Activated B cell treated with CpG ODN at 0.5 μM for 24 hours (primary cell): ENCODE measurements at regions not wholly inside any gene's neighbourhood (a gene's known extent, or its start where the extent isn't known, plus 50 kb on each side); places are given as distances from the start of the nearest gene placed in this dataset.
A peak's percentile ranks its signal among the peaks of the same experiment; 100 is the strongest.

ENCODE experiments used
- ATAC-seq: fragments of 200-7000 bp; cut with Tn5 transposase; one replicate; pipeline ENCODE4 v1.10.0; 2021; ENCODE audit warnings: low read depth, mild to moderate bottlenecking, moderate library complexity
- CTCF ChIA-PET: fragments of 350-600 bp; sonication (Branson Sonifier 250); formaldehyde crosslinking; loops from one replicate; lab custom pipeline; 2021; ENCODE audit warnings: antibody characterized with exemption; lab: Charles Lee
- POLR2A ChIA-PET: fragments of 350-600 bp; sonication (Branson Sonifier 250); formaldehyde crosslinking; loops from one replicate; lab custom pipeline; 2021; ENCODE audit warnings: antibody characterized with exemption; lab: Charles Lee
- DNase-seq: peaks from one replicate; pipeline ENCODE4 v3.0.0; 2022
- H3K27ac Mint-ChIP-seq: one replicate; pipeline ENCODE4 v1.8.0; 2020; ENCODE audit warnings: mixed read lengths
- H3K27me3 Mint-ChIP-seq: one replicate; pipeline ENCODE4 v1.8.0; 2021; ENCODE audit warnings: mixed read lengths
- H3K36me3 Mint-ChIP-seq: one replicate; pipeline ENCODE4 v1.8.0; 2021; ENCODE audit warnings: low read depth, mixed read lengths
- H3K4me1 Mint-ChIP-seq: one replicate; pipeline ENCODE4 v1.8.0; 2021; ENCODE audit warnings: mixed read lengths
- H3K4me3 Mint-ChIP-seq: one replicate; pipeline ENCODE4 v1.8.0; 2020; ENCODE audit warnings: mild to moderate bottlenecking, mixed read lengths
- H3K9me3 Mint-ChIP-seq: one replicate; pipeline ENCODE4 v1.8.0; 2020; ENCODE audit warnings: mixed read lengths
- intact Hi-C: fragments of 100-400 bp; cut with micrococcal nuclease; formaldehyde crosslinking; loops from one replicate; pipeline ENCODE4 v1.15.1; 2024
- TF ChIP-seq, protein P1 (sequence below): fragments of 200-600 bp; IDR thresholded peaks from one replicate; pipeline ENCODE4 v1.8.0; 2022; ENCODE audit warnings: antibody characterized with exemption, mild to moderate bottlenecking

DNA sequence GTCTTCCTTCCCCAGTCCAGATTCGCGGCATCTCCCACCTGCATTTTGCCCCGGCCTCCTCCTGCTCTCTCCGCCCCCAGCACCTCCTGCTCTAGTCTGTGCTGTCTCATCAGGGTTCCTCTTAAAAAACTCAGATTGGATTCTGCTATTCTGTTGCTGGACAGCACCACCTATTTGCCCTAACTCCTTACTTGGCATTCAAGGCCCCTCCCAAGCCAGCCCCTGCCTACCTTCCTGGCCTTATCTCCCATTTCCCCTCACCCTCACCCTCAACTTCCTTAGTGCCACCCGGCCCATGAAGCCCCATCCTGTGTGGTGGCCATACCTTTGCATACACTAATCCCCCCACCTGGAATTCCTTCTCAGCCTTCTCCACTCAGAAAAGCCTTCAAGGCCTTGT, 59.9 kb upstream of the PRDM11 start:
- no peak for DNase-seq
- peak overlapping the region; percentile 55 for H3K27ac Mint-ChIP-seq
- POLR2A ChIA-PET, result no interaction called here

DNA sequence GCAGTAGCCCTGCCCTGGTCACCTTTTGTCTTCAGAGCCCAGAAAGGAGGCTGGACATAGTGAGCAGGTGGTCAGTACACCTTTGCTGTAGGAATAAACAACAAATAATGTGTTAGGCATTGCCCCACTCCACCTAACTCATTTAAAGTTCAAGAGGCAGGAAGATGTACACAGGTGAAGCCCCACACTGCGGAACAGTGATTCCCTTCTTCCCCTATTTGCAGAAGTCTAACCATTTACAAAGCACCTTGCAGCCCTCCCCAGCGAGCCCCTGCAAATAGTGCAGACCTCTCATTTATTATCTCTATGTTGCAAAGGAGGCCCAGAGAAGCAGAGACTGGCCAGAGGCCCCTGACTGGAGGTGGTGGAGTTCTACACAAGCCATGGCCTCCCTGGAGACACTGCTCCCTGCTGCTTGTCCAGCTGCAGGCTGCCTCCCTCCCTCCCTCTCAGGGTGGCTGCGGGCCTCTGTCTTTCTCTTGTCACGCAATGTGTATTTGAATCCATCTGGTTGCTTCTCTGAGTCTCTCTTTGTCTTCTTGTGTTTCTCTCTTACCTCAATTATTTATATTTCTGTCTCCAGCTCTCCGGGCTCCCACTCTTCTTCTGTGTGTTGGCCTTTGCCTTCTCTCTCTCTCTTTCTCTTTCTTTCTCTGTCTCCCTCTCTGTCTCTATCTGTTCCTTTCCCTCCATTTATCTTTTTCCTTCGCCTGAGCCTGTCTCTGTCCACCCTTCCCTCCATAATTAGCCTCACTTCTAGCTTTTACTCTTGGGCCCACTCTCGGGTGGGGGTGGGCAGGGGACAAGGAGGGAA, 59.1 kb upstream of the PRDM11 start:
- ATAC-seq (peak; percentile 16), DNase-seq (no peak)
- TF ChIP-seq, protein P1, sequence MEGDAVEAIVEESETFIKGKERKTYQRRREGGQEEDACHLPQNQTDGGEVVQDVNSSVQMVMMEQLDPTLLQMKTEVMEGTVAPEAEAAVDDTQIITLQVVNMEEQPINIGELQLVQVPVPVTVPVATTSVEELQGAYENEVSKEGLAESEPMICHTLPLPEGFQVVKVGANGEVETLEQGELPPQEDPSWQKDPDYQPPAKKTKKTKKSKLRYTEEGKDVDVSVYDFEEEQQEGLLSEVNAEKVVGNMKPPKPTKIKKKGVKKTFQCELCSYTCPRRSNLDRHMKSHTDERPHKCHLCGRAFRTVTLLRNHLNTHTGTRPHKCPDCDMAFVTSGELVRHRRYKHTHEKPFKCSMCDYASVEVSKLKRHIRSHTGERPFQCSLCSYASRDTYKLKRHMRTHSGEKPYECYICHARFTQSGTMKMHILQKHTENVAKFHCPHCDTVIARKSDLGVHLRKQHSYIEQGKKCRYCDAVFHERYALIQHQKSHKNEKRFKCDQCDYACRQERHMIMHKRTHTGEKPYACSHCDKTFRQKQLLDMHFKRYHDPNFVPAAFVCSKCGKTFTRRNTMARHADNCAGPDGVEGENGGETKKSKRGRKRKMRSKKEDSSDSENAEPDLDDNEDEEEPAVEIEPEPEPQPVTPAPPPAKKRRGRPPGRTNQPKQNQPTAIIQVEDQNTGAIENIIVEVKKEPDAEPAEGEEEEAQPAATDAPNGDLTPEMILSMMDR, result no peak
- ChIA-PET POLR2A (no interaction called here), CTCF (interaction anchor here (0.7 kb wide), 1 partner anchor 151 kb away, joined by 3 read pairs; no protein-coding TSS in a partner anchor)
- H3K9me3 Mint-ChIP-seq, result no peaks in the 10 kb centered on the region
- H3K36me3 Mint-ChIP-seq, result no peaks in the 10 kb centered on the region
- intact Hi-C loops, result no loop called here
- H3K27me3 Mint-ChIP-seq, result no peaks in the 10 kb centered on the region
- no peak overlapping the region for H3K4me3 Mint-ChIP-seq
- peak overlapping the region; percentile 55 for H3K27ac Mint-ChIP-seq
- peaks cover 46% of the 10 kb centered on the region for H3K4me1 Mint-ChIP-seq

More for the DNA sequence above, 59.9 kb upstream of the PRDM11 start:
- no peak for ATAC-seq
- Mint-ChIP-seq H3K27me3 (no peaks in the 10 kb centered on the region), H3K4me1 (peaks cover 46% of the 10 kb centered on the region), H3K9me3 (no peaks in the 10 kb centered on the region), H3K4me3 (no peak overlapping the region), H3K36me3 (no peaks in the 10 kb centered on the region)
- CTCF ChIA-PET, result no interaction called here
- TF ChIP-seq, protein P1, result no peak
- intact Hi-C loops, result no loop called here

DNA sequence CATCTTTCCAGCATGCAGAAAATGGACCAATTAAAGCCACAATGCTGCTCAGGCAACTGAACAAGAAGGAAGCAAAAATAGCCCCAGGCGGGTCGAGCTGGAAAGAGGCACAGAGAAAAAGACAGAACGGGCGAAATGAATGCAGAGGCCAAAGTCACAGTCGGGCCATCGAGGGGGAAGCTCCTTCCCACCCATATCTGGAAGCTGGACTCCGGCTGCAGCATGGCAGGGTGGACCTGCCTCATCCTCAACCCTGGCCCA, 58.6 kb upstream of the PRDM11 start:
- Mint-ChIP-seq H3K4me3 (no peak overlapping the region), H3K36me3 (no peaks in the 10 kb centered on the region), H3K4me1 (peaks cover 41% of the 10 kb centered on the region), H3K9me3 (no peaks in the 10 kb centered on the region), H3K27me3 (no peaks in the 10 kb centered on the region), H3K27ac (peak overlapping the region; percentile 32)
- intact Hi-C loops, result no loop called here
- ATAC-seq, result no peak
- DNase-seq, result no peak
- TF ChIP-seq, protein P1, result no peak
- ChIA-PET CTCF (interaction anchor here (0.7 kb wide), 1 partner anchor 151 kb away, joined by 3 read pairs; no protein-coding TSS in a partner anchor), POLR2A (interaction anchor here (0.8 kb wide), 1 partner anchor 8 kb away, joined by 3 read pairs; no protein-coding TSS in a partner anchor)

GRCh38 chr11:45089251-45089650, 57.2 kb upstream of the PRDM11 start:
- Mint-ChIP-seq H3K4me1 (peaks cover 41% of the 10 kb centered on the region), H3K4me3 (no peak overlapping the region), H3K27me3 (no peaks in the 10 kb centered on the region), H3K36me3 (no peaks in the 10 kb centered on the region), H3K9me3 (no peaks in the 10 kb centered on the region), H3K27ac (no peak overlapping the region)
- DNase-seq, result no peak
- ChIA-PET POLR2A (no interaction called here), CTCF (no interaction called here)
- intact Hi-C loops, result no loop called here
- no peak for ATAC-seq
- TF ChIP-seq, protein P1, result no peak

DNA sequence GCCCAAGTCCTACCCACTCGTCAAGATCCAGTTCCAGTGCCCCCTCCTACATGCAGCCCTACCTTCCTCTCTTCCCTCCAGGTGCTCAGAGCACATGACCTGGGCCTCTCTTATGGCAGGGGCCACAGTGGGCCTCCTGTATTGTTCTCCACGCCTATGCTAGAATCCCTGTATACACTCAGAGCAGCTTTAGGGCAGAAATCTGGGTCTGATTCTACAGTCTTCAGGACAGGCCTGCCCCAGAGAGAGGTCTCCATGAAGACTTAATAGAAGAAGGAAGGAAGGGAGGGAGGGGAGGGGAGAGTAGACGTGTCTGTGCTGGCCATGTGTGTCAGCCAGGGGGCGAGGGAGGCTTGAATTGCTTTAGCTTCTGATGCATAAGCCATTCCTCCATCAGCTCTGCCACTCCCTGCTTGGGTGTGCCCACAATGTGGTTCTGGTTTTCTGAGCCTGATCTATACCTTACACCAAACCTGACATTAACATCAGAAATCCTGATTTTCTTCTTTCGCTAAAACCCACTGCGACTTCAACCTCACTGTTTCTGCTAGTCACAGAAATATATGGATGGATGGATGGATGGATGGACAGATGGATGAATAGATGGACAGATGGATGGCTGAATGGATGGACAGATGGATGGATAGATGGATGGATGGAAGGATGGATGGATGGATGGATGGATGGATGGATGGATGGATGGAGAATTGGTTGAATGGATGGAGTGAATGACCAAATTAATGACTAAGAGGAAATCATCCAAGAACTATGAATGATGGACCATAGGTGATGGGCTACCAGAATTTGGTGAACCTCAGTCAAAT, 56.6 kb upstream of the PRDM11 start:
- H3K27ac Mint-ChIP-seq, result no peak overlapping the region

More for the DNA sequence above, 56.6 kb upstream of the PRDM11 start:
- CTCF ChIA-PET, result no interaction called here
- TF ChIP-seq, protein P1, result no peak
- H3K9me3 Mint-ChIP-seq, result no peaks in the 10 kb centered on the region
- no peak for DNase-seq
- no peaks in the 10 kb centered on the region for H3K36me3 Mint-ChIP-seq
- H3K4me1 Mint-ChIP-seq, result peaks cover 41% of the 10 kb centered on the region
- intact Hi-C loops, result no loop called here
- POLR2A ChIA-PET, result interaction anchor here (0.6 kb wide), 1 partner anchor 18 kb away, joined by 3 read pairs; no protein-coding TSS in a partner anchor
- H3K27me3 Mint-ChIP-seq, result no peaks in the 10 kb centered on the region
- ATAC-seq, result no peak
- no peak overlapping the region for H3K4me3 Mint-ChIP-seq
